ENCODE measurements at regions not wholly inside any gene's neighbourhood (a gene's known extent, or its start where the extent isn't known, plus 50 kb on each side); places are given as distances from the start of the nearest gene placed in this dataset.

DNA sequence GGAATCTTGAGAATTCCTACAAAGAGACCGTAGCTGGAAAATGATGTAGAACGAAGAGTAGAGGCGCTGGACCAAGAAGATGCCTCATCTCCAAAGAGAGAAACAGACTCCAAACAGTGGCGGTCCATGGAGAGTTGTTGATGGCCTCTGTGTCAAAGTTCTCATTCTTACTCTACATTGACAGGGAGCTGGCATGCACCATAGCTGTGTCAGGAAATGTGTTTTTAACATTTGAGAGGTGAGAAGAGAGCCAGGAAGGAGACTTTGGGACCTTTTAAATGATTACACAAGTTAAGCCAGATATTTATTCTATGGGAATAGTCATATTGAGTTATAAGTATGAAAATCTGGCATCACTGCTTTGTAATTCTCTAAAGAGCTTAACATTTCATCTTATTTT lies 61.5 kb upstream of the FERD3L start:
- CTCF ChIA-PET = no interaction called here
- Histone ChIP-seq H4K20me1 (ENCODE audit: low read length) (no peaks in the 10 kb centered on the region), H3K27ac (ENCODE audit: low read length) (no peak overlapping the region), H3K4me3 (ENCODE audit: low read length) (no peak overlapping the region), H3K4me2 (ENCODE audit: low read length) (no peak overlapping the region), H3K9ac (ENCODE audit: low read length) (no peak overlapping the region), H3K4me1 (ENCODE audit: insufficient read depth, low read length) (no peaks in the 10 kb centered on the region; the same call in 1 of the 2 replicates), H3K9me3 (ENCODE audit: low read length) (no peaks in the 10 kb centered on the region), H3K79me2 (ENCODE audit: low read length) (no peaks in the 10 kb centered on the region), H3K9me2 (replicated peaks; ENCODE audit: low read length) (no peaks in the 10 kb centered on the region), H3F3A (ENCODE audit: low read length, unreplicated experiment) (no peaks in the 10 kb centered on the region), H3K27me3 (ENCODE audit: low read length) (no peaks in the 10 kb centered on the region), H3K36me3 (ENCODE audit: low read depth, low read length) (no peaks in the 10 kb centered on the region), H2AFZ (ENCODE audit: low read length) (no peak overlapping the region)
- no peak for ATAC-seq
- intact Hi-C loops (cut with micrococcal nuclease) = no loop called here
- no peak for DNase-seq
- no peak for TF ChIP-seq EZH2 (IDR thresholded peaks at IDR 0.05; ENCODE audit: low read length, unreplicated experiment)
- no peak for TF ChIP-seq EZH2phosphoT487 (IDR thresholded peaks at IDR 0.05; ENCODE audit: borderline replicate concordance, low read length)
- TF ChIP-seq, protein P1, sequence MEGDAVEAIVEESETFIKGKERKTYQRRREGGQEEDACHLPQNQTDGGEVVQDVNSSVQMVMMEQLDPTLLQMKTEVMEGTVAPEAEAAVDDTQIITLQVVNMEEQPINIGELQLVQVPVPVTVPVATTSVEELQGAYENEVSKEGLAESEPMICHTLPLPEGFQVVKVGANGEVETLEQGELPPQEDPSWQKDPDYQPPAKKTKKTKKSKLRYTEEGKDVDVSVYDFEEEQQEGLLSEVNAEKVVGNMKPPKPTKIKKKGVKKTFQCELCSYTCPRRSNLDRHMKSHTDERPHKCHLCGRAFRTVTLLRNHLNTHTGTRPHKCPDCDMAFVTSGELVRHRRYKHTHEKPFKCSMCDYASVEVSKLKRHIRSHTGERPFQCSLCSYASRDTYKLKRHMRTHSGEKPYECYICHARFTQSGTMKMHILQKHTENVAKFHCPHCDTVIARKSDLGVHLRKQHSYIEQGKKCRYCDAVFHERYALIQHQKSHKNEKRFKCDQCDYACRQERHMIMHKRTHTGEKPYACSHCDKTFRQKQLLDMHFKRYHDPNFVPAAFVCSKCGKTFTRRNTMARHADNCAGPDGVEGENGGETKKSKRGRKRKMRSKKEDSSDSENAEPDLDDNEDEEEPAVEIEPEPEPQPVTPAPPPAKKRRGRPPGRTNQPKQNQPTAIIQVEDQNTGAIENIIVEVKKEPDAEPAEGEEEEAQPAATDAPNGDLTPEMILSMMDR (conservative IDR thresholded peaks at IDR 0.05; ENCODE audit: low read depth, low read length) = no peak
- POLR2A ChIA-PET (ENCODE audit: unreplicated experiment) = no interaction called here
- BruUV-seq (replicated peaks) = no TSS peak

DNA sequence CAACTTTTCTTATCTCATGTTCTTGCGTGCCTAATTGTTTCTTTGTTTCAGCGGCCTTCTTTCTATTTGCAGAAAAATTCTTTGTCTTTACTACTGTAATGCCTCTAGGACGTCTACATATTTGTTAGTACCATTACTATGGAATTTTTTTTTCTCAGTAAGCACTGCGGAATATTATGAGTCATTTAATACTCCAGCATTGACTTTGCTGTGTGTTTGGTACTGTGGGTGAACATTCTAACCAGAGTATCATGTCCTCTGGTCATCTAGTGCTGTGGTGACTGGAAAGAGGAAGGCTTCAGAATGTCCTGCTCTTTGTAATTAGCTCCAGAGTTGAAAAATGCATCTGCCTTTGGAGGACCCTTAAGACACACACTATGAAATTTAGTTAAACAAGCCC lies 58.5 kb upstream of the FERD3L start:
- no peaks in the 10 kb centered on the region; the same call in 1 of the 2 replicates for H3K4me1 ChIP-seq (ENCODE audit: insufficient read depth, low read length)
- no peak overlapping the region for H3K4me2 ChIP-seq (ENCODE audit: low read length)
- TF ChIP-seq EZH2 (IDR thresholded peaks at IDR 0.05; ENCODE audit: low read length, unreplicated experiment) (no peak), EZH2phosphoT487 (IDR thresholded peaks at IDR 0.05; ENCODE audit: borderline replicate concordance, low read length) (no peak)
- TF ChIP-seq, protein P1 (conservative IDR thresholded peaks at IDR 0.05; ENCODE audit: low read depth, low read length) = no peak
- ChIA-PET POLR2A (ENCODE audit: unreplicated experiment) (no interaction called here), CTCF (no interaction called here)
- no peaks in the 10 kb centered on the region for H3K36me3 ChIP-seq (ENCODE audit: low read depth, low read length)
- H3K9me3 ChIP-seq (ENCODE audit: low read length) = no peaks in the 10 kb centered on the region
- H3K27me3 ChIP-seq (ENCODE audit: low read length) = no peaks in the 10 kb centered on the region
- no peaks in the 10 kb centered on the region for H3F3A ChIP-seq (ENCODE audit: low read length, unreplicated experiment)
- no peak overlapping the region for H3K4me3 ChIP-seq (ENCODE audit: low read length)
- BruUV-seq (replicated peaks) = no TSS peak
- H3K9me2 ChIP-seq (replicated peaks; ENCODE audit: low read length) = no peaks in the 10 kb centered on the region
- DNase-seq (no peak), ATAC-seq (no peak)
- no peaks in the 10 kb centered on the region for H4K20me1 ChIP-seq (ENCODE audit: low read length)
- no peak overlapping the region for H3K27ac ChIP-seq (ENCODE audit: low read length)
- intact Hi-C loops (cut with micrococcal nuclease) = no loop called here
- H3K9ac ChIP-seq (ENCODE audit: low read length) = no peak overlapping the region
- no peak overlapping the region for H2AFZ ChIP-seq (ENCODE audit: low read length)
- H3K79me2 ChIP-seq (ENCODE audit: low read length) = no peaks in the 10 kb centered on the region

DNA sequence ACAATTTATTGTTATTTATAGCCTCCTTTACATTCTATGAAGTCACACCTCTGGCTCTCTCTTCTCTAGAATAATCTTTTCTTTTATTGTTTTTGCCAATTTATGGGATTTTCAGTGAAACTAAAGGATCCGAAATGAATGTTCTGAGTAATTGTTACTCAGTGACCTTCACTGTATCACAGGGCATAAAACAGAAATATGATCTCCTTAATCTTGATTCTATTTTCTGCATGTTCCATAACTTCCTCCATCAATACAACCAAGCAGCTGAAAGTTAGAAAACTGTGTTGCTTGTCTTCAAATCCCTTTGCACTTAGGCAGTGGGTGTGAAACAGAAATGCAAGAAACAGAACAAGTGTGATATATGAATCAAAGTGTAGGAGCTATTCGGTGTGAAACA lies 57.4 kb upstream of the FERD3L start:
- POLR2A ChIA-PET (ENCODE audit: unreplicated experiment) = no interaction called here
- H3K9ac ChIP-seq (ENCODE audit: low read length) = no peak overlapping the region
- no peak overlapping the region for H3K27ac ChIP-seq (ENCODE audit: low read length)
- H3F3A ChIP-seq (ENCODE audit: low read length, unreplicated experiment) = no peaks in the 10 kb centered on the region
- TF ChIP-seq, protein P1 (conservative IDR thresholded peaks at IDR 0.05; ENCODE audit: low read depth, low read length) = no peak
- no peak for TF ChIP-seq EZH2 (IDR thresholded peaks at IDR 0.05; ENCODE audit: low read length, unreplicated experiment)
- TF ChIP-seq EZH2phosphoT487 (IDR thresholded peaks at IDR 0.05; ENCODE audit: borderline replicate concordance, low read length) = no peak
- BruUV-seq (replicated peaks) = no TSS peak
- no peaks in the 10 kb centered on the region for H3K27me3 ChIP-seq (ENCODE audit: low read length)
- no peak overlapping the region for H3K4me3 ChIP-seq (ENCODE audit: low read length)
- H3K4me1 ChIP-seq (ENCODE audit: insufficient read depth, low read length) = no peaks in the 10 kb centered on the region; the same call in 1 of the 2 replicates
- no peaks in the 10 kb centered on the region for H3K36me3 ChIP-seq (ENCODE audit: low read depth, low read length)
- intact Hi-C loops (cut with micrococcal nuclease) = no loop called here
- no peak overlapping the region for H3K4me2 ChIP-seq (ENCODE audit: low read length)
- H3K9me3 ChIP-seq (ENCODE audit: low read length) = no peaks in the 10 kb centered on the region
- no peaks in the 10 kb centered on the region for H3K79me2 ChIP-seq (ENCODE audit: low read length)
- DNase-seq = no peak
- no peaks in the 10 kb centered on the region for H4K20me1 ChIP-seq (ENCODE audit: low read length)
- CTCF ChIA-PET = no interaction called here
- ATAC-seq = peak; percentile 51
- H2AFZ ChIP-seq (ENCODE audit: low read length) = no peak overlapping the region
- H3K9me2 ChIP-seq (replicated peaks; ENCODE audit: low read length) = no peaks in the 10 kb centered on the region

All from PC-3 (cell line).